CMK (cell line): ENCODE measurements at regions not wholly inside any gene's neighbourhood (a gene's known extent, or its start where the extent isn't known, plus 50 kb on each side); places are given as distances from the start of the nearest gene placed in this dataset.

Source experiments
- DNase-seq: peaks from one replicate; pipeline ENCODE4 v3.0.0-alpha.2; 2010; ENCODE audit warnings: low read depth

GRCh38 chr2:240298117-240298790 is 137.2 kb upstream of the GPC1 start:
- DNase-seq, result no peak

- DNase-seq, result no peak
Measured at GRCh38 chr2:240298803-240299709, 136.4 kb upstream of the GPC1 start.

GRCh38 chr2:240299710-240300068 is 135.8 kb upstream of the GPC1 start:
- no peak for DNase-seq

GRCh38 chr2:240300261-240300821 is 135.1 kb upstream of the GPC1 start:
- DNase-seq, result no peak

- no peak for DNase-seq
Measured at GRCh38 chr2:240300840-240301239, 134.6 kb upstream of the GPC1 start.

- DNase-seq, result no peak
Measured at GRCh38 chr2:240301256-240301795, 134.1 kb upstream of the GPC1 start.

- DNase-seq, result no peak
Measured at GRCh38 chr2:240302041-240302440, 133.4 kb upstream of the GPC1 start.

- no peak for DNase-seq
Measured at GRCh38 chr2:240302933-240303595, 132.4 kb upstream of the GPC1 start.

GRCh38 chr2:240303896-240304745 is 131.3 kb upstream of the GPC1 start:
- no peak for DNase-seq

GRCh38 chr2:240304746-240305161 is 130.7 kb upstream of the GPC1 start:
- DNase-seq, result no peak

GRCh38 chr2:240305369-240305962 is 130.0 kb upstream of the GPC1 start:
- no peak for DNase-seq

- no peak for DNase-seq
Measured at GRCh38 chr2:240306185-240306584, 129.3 kb upstream of the GPC1 start.

- DNase-seq, result no peak
Measured at GRCh38 chr2:240308111-240308651, 127.3 kb upstream of the GPC1 start.

GRCh38 chr2:240309214-240309613 is 126.2 kb upstream of the GPC1 start:
- DNase-seq, result no peak

GRCh38 chr2:240310201-240310600 is 125.3 kb upstream of the GPC1 start:
- no peak for DNase-seq

GRCh38 chr2:240310645-240311044 is 124.8 kb upstream of the GPC1 start:
- no peak for DNase-seq

- DNase-seq, result no peak
Measured at GRCh38 chr2:240311821-240312220, 123.6 kb upstream of the GPC1 start.

- DNase-seq, result no peak
Measured at GRCh38 chr2:240319221-240319854, 116.1 kb upstream of the GPC1 start.

GRCh38 chr2:240319855-240320203 is 115.6 kb upstream of the GPC1 start:
- DNase-seq, result no peak
